ENCODE measurements at regions not wholly inside any gene's neighbourhood (a gene's known extent, or its start where the extent isn't known, plus 50 kb on each side); places are given as distances from the start of the nearest gene placed in this dataset.
"Not testable (repeated sequence)": the region's sequence is repeated elsewhere in the genome, so short reads cannot be mapped to it uniquely, and the experiment has no call there.

GRCh38 chr5:39928709-39929108, 503.9 kb upstream of the DAB2 start:
- H3K9me3 ChIP-seq (ENCODE audit: control insufficient read depth in 1 of 2, low read length in 2 of 2) = no peaks in the 10 kb centered on the region
- H3K4me1 ChIP-seq (ENCODE audit: control insufficient read depth in 1 of 2, insufficient read depth in 2 of 2, low read length in 2 of 2) = no peaks in the 10 kb centered on the region
- H3K4me3 ChIP-seq (ENCODE audit: low read depth in 1 of 2, low read length in 2 of 2) = no peak overlapping the region
- no peak overlapping the region for H3K9ac ChIP-seq (ENCODE audit: low read depth in 1 of 2, low read length in 2 of 2)
- H3K27ac ChIP-seq (ENCODE audit: low read depth, low read length) = no peak overlapping the region
- H3K27me3 ChIP-seq (ENCODE audit: control insufficient read depth in 1 of 2, insufficient read depth in 2 of 2, low read length in 2 of 2) = peaks cover 0 to 3% of the 10 kb centered on the region in 2 donors
- no peaks in the 10 kb centered on the region for H3K36me3 ChIP-seq (ENCODE audit: control insufficient read depth in 1 of 2, insufficient read depth in 2 of 2, low read length in 2 of 2)

- Histone ChIP-seq H3K9ac (ENCODE audit: low read depth in 1 of 2, low read length in 2 of 2) (no peak overlapping the region), H3K9me3 (ENCODE audit: control insufficient read depth in 1 of 2, low read length in 2 of 2) (no peaks in the 10 kb centered on the region), H3K27me3 (ENCODE audit: control insufficient read depth in 1 of 2, insufficient read depth in 2 of 2, low read length in 2 of 2) (no peaks in the 10 kb centered on the region), H3K4me1 (ENCODE audit: control insufficient read depth in 1 of 2, insufficient read depth in 2 of 2, low read length in 2 of 2) (no peaks in the 10 kb centered on the region), H3K4me3 (ENCODE audit: low read depth in 1 of 2, low read length in 2 of 2) (no peak overlapping the region), H3K36me3 (ENCODE audit: control insufficient read depth in 1 of 2, insufficient read depth in 2 of 2, low read length in 2 of 2) (no peaks in the 10 kb centered on the region), H3K27ac (ENCODE audit: low read depth, low read length) (no peak overlapping the region)
Measured at GRCh38 chr5:39919876-39920275, 495.1 kb upstream of the DAB2 start.

- H3K9me3 ChIP-seq (ENCODE audit: control insufficient read depth in 1 of 2, low read length in 2 of 2) = no peaks in the 10 kb centered on the region
- no peaks in the 10 kb centered on the region for H3K27me3 ChIP-seq (ENCODE audit: control insufficient read depth in 1 of 2, insufficient read depth in 2 of 2, low read length in 2 of 2)
- no peak overlapping the region for H3K4me3 ChIP-seq (ENCODE audit: low read depth in 1 of 2, low read length in 2 of 2)
- no peak overlapping the region for H3K27ac ChIP-seq (ENCODE audit: low read depth, low read length)
- H3K36me3 ChIP-seq (ENCODE audit: control insufficient read depth in 1 of 2, insufficient read depth in 2 of 2, low read length in 2 of 2) = no peaks in the 10 kb centered on the region
- no peaks in the 10 kb centered on the region for H3K4me1 ChIP-seq (ENCODE audit: control insufficient read depth in 1 of 2, insufficient read depth in 2 of 2, low read length in 2 of 2)
- no peak overlapping the region for H3K9ac ChIP-seq (ENCODE audit: low read depth in 1 of 2, low read length in 2 of 2)
Measured at GRCh38 chr5:39912906-39913305, 488.1 kb upstream of the DAB2 start.

GRCh38 chr5:39907267-39907951, 482.6 kb upstream of the DAB2 start:
- not testable (repeated sequence) for H3K9me3 ChIP-seq (ENCODE audit: control insufficient read depth in 1 of 2, low read length in 2 of 2); H3K27ac ChIP-seq (ENCODE audit: low read depth, low read length); H3K4me1 ChIP-seq (ENCODE audit: control insufficient read depth in 1 of 2, insufficient read depth in 2 of 2, low read length in 2 of 2); H3K27me3 ChIP-seq (ENCODE audit: control insufficient read depth in 1 of 2, insufficient read depth in 2 of 2, low read length in 2 of 2); H3K9ac ChIP-seq (ENCODE audit: low read depth in 1 of 2, low read length in 2 of 2); H3K36me3 ChIP-seq (ENCODE audit: control insufficient read depth in 1 of 2, insufficient read depth in 2 of 2, low read length in 2 of 2); H3K4me3 ChIP-seq (ENCODE audit: low read depth in 1 of 2, low read length in 2 of 2)

GRCh38 chr5:39906146-39906545, 481.4 kb upstream of the DAB2 start:
- no peaks in the 10 kb centered on the region for H3K27me3 ChIP-seq (ENCODE audit: control insufficient read depth in 1 of 2, insufficient read depth in 2 of 2, low read length in 2 of 2)
- no peak overlapping the region for H3K9ac ChIP-seq (ENCODE audit: low read depth in 1 of 2, low read length in 2 of 2)
- no peak overlapping the region for H3K27ac ChIP-seq (ENCODE audit: low read depth, low read length)
- no peaks in the 10 kb centered on the region for H3K36me3 ChIP-seq (ENCODE audit: control insufficient read depth in 1 of 2, insufficient read depth in 2 of 2, low read length in 2 of 2)
- H3K4me1 ChIP-seq (ENCODE audit: control insufficient read depth in 1 of 2, insufficient read depth in 2 of 2, low read length in 2 of 2) = no peaks in the 10 kb centered on the region
- H3K4me3 ChIP-seq (ENCODE audit: low read depth in 1 of 2, low read length in 2 of 2) = no peak overlapping the region
- no peaks in the 10 kb centered on the region for H3K9me3 ChIP-seq (ENCODE audit: control insufficient read depth in 1 of 2, low read length in 2 of 2)

DNA sequence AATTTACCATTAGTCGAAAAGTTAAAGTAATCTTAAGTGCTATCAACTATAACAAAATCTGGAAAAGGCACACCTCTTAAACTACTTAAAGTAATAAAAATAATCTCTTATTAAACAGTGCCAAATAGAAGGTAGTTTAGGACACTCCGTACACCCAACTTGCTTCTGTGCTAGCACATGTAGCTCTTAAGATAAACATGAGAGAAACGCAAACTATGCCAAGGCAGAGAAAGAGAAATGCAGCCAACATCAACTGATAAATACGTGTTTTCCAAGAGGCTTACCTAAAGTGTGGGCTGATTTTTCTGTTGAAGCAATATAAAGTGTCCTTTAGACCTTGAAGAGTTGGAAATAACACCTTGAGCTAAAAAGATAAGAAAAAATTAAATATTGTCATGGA, 480.6 kb upstream of the DAB2 start:
- no peak overlapping the region for H3K27ac ChIP-seq (ENCODE audit: low read depth, low read length)
- H3K36me3 ChIP-seq (ENCODE audit: control insufficient read depth in 1 of 2, insufficient read depth in 2 of 2, low read length in 2 of 2) = no peaks in the 10 kb centered on the region
- no peaks in the 10 kb centered on the region for H3K27me3 ChIP-seq (ENCODE audit: control insufficient read depth in 1 of 2, insufficient read depth in 2 of 2, low read length in 2 of 2)
- no peak overlapping the region for H3K9ac ChIP-seq (ENCODE audit: low read depth in 1 of 2, low read length in 2 of 2)
- no peak overlapping the region for H3K4me3 ChIP-seq (ENCODE audit: low read depth in 1 of 2, low read length in 2 of 2)
- H3K9me3 ChIP-seq (ENCODE audit: control insufficient read depth in 1 of 2, low read length in 2 of 2) = no peaks in the 10 kb centered on the region
- no peaks in the 10 kb centered on the region for H3K4me1 ChIP-seq (ENCODE audit: control insufficient read depth in 1 of 2, insufficient read depth in 2 of 2, low read length in 2 of 2)

GRCh38 chr5:39902626-39903025, 477.8 kb upstream of the DAB2 start:
- no peak overlapping the region for H3K9ac ChIP-seq (ENCODE audit: low read depth in 1 of 2, low read length in 2 of 2)
- no peaks in the 10 kb centered on the region for H3K9me3 ChIP-seq (ENCODE audit: control insufficient read depth in 1 of 2, low read length in 2 of 2)
- H3K36me3 ChIP-seq (ENCODE audit: control insufficient read depth in 1 of 2, insufficient read depth in 2 of 2, low read length in 2 of 2) = no peaks in the 10 kb centered on the region
- H3K27me3 ChIP-seq (ENCODE audit: control insufficient read depth in 1 of 2, insufficient read depth in 2 of 2, low read length in 2 of 2) = no peaks in the 10 kb centered on the region
- H3K4me3 ChIP-seq (ENCODE audit: low read depth in 1 of 2, low read length in 2 of 2) = no peak overlapping the region
- H3K4me1 ChIP-seq (ENCODE audit: control insufficient read depth in 1 of 2, insufficient read depth in 2 of 2, low read length in 2 of 2) = no peaks in the 10 kb centered on the region
- H3K27ac ChIP-seq (ENCODE audit: low read depth, low read length) = no peak overlapping the region

DNA sequence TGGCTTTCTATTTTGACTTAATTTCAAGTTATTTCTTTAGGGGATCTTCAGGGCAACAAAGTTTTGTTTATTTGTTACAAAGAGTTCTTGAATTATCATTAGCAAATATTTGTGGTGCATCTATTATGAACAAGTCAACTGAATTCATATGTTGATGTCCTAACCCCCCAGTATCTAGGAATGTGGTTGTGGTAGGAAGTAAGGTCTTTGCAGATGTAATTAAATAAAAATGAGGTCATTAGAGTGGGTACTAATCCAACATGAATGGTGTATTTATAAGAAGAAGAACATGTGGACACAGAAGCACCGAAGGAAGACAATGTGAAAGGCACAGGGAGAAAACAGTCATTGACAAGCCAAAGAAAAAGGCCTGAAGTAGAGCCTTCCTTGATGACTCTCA, 474.0 kb upstream of the DAB2 start:
- Histone ChIP-seq H3K9me3 (ENCODE audit: control insufficient read depth in 1 of 2, low read length in 2 of 2) (no peaks in the 10 kb centered on the region), H3K4me1 (ENCODE audit: control insufficient read depth in 1 of 2, insufficient read depth in 2 of 2, low read length in 2 of 2) (no peaks in the 10 kb centered on the region), H3K4me3 (ENCODE audit: low read depth in 1 of 2, low read length in 2 of 2) (no peak overlapping the region), H3K9ac (ENCODE audit: low read depth in 1 of 2, low read length in 2 of 2) (no peak overlapping the region), H3K27ac (ENCODE audit: low read depth, low read length) (no peak overlapping the region), H3K36me3 (ENCODE audit: control insufficient read depth in 1 of 2, insufficient read depth in 2 of 2, low read length in 2 of 2) (no peaks in the 10 kb centered on the region), H3K27me3 (ENCODE audit: control insufficient read depth in 1 of 2, insufficient read depth in 2 of 2, low read length in 2 of 2) (no peaks in the 10 kb centered on the region)

DNA sequence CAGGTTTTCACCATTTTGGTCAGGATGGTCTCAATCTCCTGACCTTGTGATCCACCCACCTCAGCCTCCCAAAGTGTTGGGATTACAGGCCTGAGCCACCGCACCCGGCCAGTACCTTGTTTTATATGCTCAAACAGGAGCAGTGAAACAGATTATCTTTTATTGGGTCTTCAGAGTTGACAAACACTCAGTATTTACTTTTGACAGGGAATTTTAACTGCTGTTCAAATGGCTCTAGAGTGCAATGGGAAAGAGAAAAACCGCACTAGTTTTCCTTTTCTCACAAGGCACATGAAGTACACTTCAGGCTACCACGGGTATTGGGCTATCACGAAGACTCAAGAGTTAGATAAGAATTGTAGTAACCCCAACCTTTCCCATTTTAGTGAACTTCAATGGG, 471.9 kb upstream of the DAB2 start:
- Histone ChIP-seq H3K27me3 (ENCODE audit: control insufficient read depth in 1 of 2, insufficient read depth in 2 of 2, low read length in 2 of 2) (no peaks in the 10 kb centered on the region), H3K27ac (ENCODE audit: low read depth, low read length) (no peak overlapping the region), H3K36me3 (ENCODE audit: control insufficient read depth in 1 of 2, insufficient read depth in 2 of 2, low read length in 2 of 2) (no peaks in the 10 kb centered on the region), H3K9ac (ENCODE audit: low read depth in 1 of 2, low read length in 2 of 2) (no peak overlapping the region), H3K4me1 (ENCODE audit: control insufficient read depth in 1 of 2, insufficient read depth in 2 of 2, low read length in 2 of 2) (no peaks in the 10 kb centered on the region), H3K9me3 (ENCODE audit: control insufficient read depth in 1 of 2, low read length in 2 of 2) (no peaks in the 10 kb centered on the region), H3K4me3 (ENCODE audit: low read depth in 1 of 2, low read length in 2 of 2) (no peak overlapping the region)

- Histone ChIP-seq H3K36me3 (ENCODE audit: control insufficient read depth in 1 of 2, insufficient read depth in 2 of 2, low read length in 2 of 2) (no peaks in the 10 kb centered on the region), H3K27ac (ENCODE audit: low read depth, low read length) (no peak overlapping the region), H3K9me3 (ENCODE audit: control insufficient read depth in 1 of 2, low read length in 2 of 2) (no peaks in the 10 kb centered on the region), H3K27me3 (ENCODE audit: control insufficient read depth in 1 of 2, insufficient read depth in 2 of 2, low read length in 2 of 2) (no peaks in the 10 kb centered on the region), H3K9ac (ENCODE audit: low read depth in 1 of 2, low read length in 2 of 2) (no peak overlapping the region), H3K4me3 (ENCODE audit: low read depth in 1 of 2, low read length in 2 of 2) (no peak overlapping the region), H3K4me1 (ENCODE audit: control insufficient read depth in 1 of 2, insufficient read depth in 2 of 2, low read length in 2 of 2) (no peaks in the 10 kb centered on the region)
Measured at GRCh38 chr5:39896104-39896503, 471.3 kb upstream of the DAB2 start.

- Histone ChIP-seq H3K36me3 (ENCODE audit: control insufficient read depth in 1 of 2, insufficient read depth in 2 of 2, low read length in 2 of 2) (no peaks in the 10 kb centered on the region), H3K4me3 (ENCODE audit: low read depth in 1 of 2, low read length in 2 of 2) (no peak overlapping the region), H3K27ac (ENCODE audit: low read depth, low read length) (no peak overlapping the region), H3K9me3 (ENCODE audit: control insufficient read depth in 1 of 2, low read length in 2 of 2) (no peaks in the 10 kb centered on the region), H3K27me3 (ENCODE audit: control insufficient read depth in 1 of 2, insufficient read depth in 2 of 2, low read length in 2 of 2) (no peaks in the 10 kb centered on the region), H3K9ac (ENCODE audit: low read depth in 1 of 2, low read length in 2 of 2) (no peak overlapping the region), H3K4me1 (ENCODE audit: control insufficient read depth in 1 of 2, insufficient read depth in 2 of 2, low read length in 2 of 2) (no peaks in the 10 kb centered on the region)
Measured at GRCh38 chr5:39892708-39893107, 467.9 kb upstream of the DAB2 start.
